HL-60/S4 treated with retinoic acid at 250 ng/mL for 4 days and 3 days (cell line): ENCODE measurements at regions not wholly inside any gene's neighbourhood (a gene's known extent, or its start where the extent isn't known, plus 50 kb on each side); places are given as distances from the start of the nearest gene placed in this dataset.

Experiments
- in situ Hi-C: fragments of 300-500 bp; cut with MboI; formaldehyde crosslinking; loops from 2 replicates; pipeline ENCODE4 v1.7.0; 2022; ENCODE audit warnings: low sequenced_read_pairs

GRCh38 chr2:147560810-147561535 lies 283.9 kb upstream of the ACVR2A start:
- in situ Hi-C loops, result no loop called here

GRCh38 chr2:147559070-147559725 lies 285.6 kb upstream of the ACVR2A start:
- in situ Hi-C loops, result no loop called here

DNA sequence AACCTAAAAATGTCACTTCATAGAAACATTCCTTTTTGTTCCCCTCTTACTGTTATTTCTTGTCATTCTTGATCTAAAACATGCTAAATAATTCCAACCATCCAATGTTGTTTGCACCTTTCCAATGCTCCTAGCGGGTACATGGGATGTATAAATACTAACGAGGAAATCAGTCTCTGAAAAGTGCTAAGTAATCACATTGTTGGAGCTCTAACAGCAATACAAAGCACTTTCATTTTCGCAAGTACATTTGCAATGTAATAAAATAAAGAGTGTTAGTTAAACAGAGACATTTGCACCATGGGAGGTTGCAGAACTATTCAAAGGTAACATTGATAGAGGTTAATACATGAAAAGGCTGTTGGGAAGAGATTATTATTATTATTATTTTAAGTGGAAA lies 286.2 kb upstream of the ACVR2A start:
- in situ Hi-C loops, result no loop called here

- in situ Hi-C loops, result no loop called here
Measured at GRCh38 chr2:147554521-147555107, 290.2 kb upstream of the ACVR2A start.

- in situ Hi-C loops, result no loop called here
Measured at GRCh38 chr2:147553775-147554271, 291.0 kb upstream of the ACVR2A start.

- in situ Hi-C loops, result no loop called here
Measured at GRCh38 chr2:147550995-147551731, 293.7 kb upstream of the ACVR2A start.

- in situ Hi-C loops, result no loop called here
Measured at GRCh38 chr2:147549054-147549453, 295.8 kb upstream of the ACVR2A start.

DNA sequence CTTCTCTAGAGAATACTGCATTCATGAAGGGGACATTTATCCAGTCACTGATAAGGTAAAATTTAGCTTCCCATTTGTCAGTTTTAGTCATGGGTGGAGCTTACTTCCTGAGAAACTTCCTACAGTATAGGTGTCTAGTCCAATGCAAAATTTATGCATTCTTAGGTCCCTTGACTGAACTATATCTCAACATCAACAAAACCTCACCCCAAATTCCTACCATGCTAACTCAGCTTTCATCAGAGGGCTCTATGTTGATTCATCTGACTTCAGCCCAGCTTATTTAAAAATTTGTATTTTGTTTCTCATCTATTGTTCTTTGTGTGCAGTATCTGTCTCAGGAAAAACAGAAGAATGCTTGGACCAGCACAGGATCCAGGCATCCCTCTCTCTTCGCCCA lies 296.4 kb upstream of the ACVR2A start:
- in situ Hi-C loops, result no loop called here

GRCh38 chr2:147547440-147547839 lies 297.4 kb upstream of the ACVR2A start:
- in situ Hi-C loops, result no loop called here

DNA sequence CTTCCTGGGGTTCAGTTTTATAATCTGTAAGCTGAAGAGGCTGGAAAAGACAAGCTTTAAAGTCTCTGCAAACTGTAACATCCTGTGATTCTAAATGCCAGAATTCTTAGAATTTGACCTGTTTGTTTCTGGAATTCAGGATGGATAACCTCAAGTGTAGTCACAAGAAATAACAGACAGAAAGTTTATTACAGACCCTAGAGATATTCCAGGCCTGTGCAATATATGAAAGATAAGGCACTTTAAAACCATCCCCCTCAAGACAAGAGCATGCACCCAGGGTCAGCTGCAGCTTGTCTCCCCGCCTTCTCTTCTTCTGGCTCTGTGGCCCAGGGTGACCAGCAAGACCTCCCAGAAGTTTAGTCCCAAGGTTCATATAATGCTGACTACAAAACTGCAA lies 298.7 kb upstream of the ACVR2A start:
- in situ Hi-C loops, result no loop called here

DNA sequence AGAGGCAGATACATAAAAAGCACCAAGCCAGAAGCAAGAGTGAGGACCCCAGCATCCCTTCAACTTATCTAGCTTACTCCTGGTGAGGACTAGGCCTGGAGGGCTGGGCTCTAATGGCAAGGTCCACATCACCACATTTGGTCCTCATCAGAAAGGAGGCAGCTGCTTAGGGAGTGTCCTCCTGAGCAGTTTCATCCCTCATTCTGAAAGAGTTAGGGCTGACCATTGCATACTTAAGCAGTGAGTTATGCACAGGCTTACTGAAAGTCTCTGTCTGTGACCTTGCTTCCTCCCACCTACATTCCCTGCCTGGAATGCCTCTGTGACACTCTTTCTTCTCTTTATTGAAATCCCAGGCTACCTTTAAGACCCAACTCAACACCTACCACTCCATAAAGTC lies 301.8 kb upstream of the ACVR2A start:
- in situ Hi-C loops, result no loop called here

DNA sequence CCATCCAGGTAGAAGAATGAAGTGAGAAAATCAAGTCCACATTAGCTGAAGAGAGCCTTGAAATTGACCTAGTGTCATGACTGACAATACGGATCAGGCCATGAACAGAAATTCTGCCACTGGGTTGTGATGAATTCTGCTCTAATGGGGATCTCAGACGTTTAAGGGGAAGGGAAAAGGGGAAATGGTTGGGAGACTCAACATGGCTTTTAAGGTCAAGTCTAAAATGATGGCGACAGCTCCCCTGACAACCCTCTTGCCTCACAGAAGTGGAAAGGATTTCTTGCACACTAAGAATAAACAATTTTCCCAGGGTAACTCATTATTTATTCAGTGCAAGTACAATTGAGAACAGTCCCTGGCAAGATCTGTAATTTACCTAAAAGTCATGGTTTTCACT lies 302.5 kb upstream of the ACVR2A start:
- in situ Hi-C loops, result no loop called here

DNA sequence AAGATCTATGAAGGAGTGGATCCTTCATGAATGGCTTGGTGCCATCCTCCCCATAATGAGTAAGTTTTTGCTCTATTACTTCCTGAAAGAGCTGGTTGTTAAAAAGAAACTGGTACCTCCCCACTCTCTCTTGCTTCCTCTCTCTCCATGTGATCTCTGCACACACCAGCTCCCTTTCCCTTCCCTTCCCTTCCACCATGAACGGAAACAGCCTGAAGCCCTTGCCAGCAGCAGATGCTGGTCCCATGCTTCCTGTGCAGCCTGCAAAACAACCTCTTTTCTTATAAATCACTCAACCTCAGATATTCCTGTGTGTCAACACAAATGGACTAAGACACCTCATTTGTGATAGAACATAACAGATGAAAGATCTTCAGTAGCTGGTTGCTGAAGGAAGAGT lies 303.5 kb upstream of the ACVR2A start:
- in situ Hi-C loops, result no loop called here

- in situ Hi-C loops, result no loop called here
Measured at GRCh38 chr2:147538821-147539220, 306.0 kb upstream of the ACVR2A start.

GRCh38 chr2:147538088-147538487 lies 306.7 kb upstream of the ACVR2A start:
- in situ Hi-C loops, result no loop called here

- in situ Hi-C loops, result no loop called here
Measured at GRCh38 chr2:147531269-147531668, 313.6 kb upstream of the ACVR2A start.

GRCh38 chr2:147530033-147530432 lies 314.8 kb upstream of the ACVR2A start:
- in situ Hi-C loops, result no loop called here

- in situ Hi-C loops, result no loop called here
Measured at GRCh38 chr2:147525819-147526489, 318.9 kb upstream of the ACVR2A start.

GRCh38 chr2:147524912-147525311 lies 319.9 kb upstream of the ACVR2A start:
- in situ Hi-C loops, result no loop called here

- in situ Hi-C loops, result no loop called here
Measured at GRCh38 chr2:147523415-147523814, 321.4 kb upstream of the ACVR2A start.

GRCh38 chr2:147521936-147522335 lies 322.9 kb upstream of the ACVR2A start:
- in situ Hi-C loops, result no loop called here
